HepG2 (cell line): ENCODE measurements at regions not wholly inside any gene's neighbourhood (a gene's known extent, or its start where the extent isn't known, plus 50 kb on each side); places are given as distances from the start of the nearest gene placed in this dataset.

Source experiments
- ARID4A ChIP-seq: sonication (generic); formaldehyde crosslinking; IDR thresholded peaks from 2 replicates; pipeline ENCODE4 v1.5.0; 2020; ENCODE audit warnings: mild to moderate bottlenecking, missing genetic modification reagents, borderline replicate concordance
- CBX5 ChIP-seq: sonication (generic); formaldehyde crosslinking; IDR thresholded peaks from 2 replicates; pipeline ENCODE4 v1.4.0; 2020; ENCODE audit warnings: missing genetic modification reagents, borderline replicate concordance
- KLF15 ChIP-seq: sonication (generic); formaldehyde crosslinking; IDR thresholded peaks from 2 replicates; pipeline ENCODE4 v1.8.1; 2023; ENCODE audit warnings: borderline replicate concordance, mild to moderate bottlenecking, inconsistent platforms, missing genetic modification reagents, mixed read lengths
- MBD4 ChIP-seq: IDR thresholded peaks from 2 replicates; pipeline ENCODE4 v1.6.1; 2012; ENCODE audit warnings: low read length, inconsistent platforms, borderline replicate concordance
- MEIS1 ChIP-seq: sonication (generic); formaldehyde crosslinking; IDR thresholded peaks from 2 replicates; pipeline ENCODE4 v1.9.0; 2021; ENCODE audit warnings: mild to moderate bottlenecking, missing genetic modification reagents, moderate library complexity, borderline replicate concordance
- PAXIP1 ChIP-seq: sonication (generic); formaldehyde crosslinking; conservative IDR thresholded peaks from 2 replicates; pipeline ENCODE4 v1.4.0; 2020; ENCODE audit warnings: mild to moderate bottlenecking, missing genetic modification reagents, moderate library complexity
- PCBP1 ChIP-seq: fragments of 200-400 bp; formaldehyde crosslinking; IDR thresholded peaks from 2 replicates; pipeline ENCODE4 v1.6.1; 2017; ENCODE audit warnings: mild to moderate bottlenecking, low read depth, low read length, borderline replicate concordance
- PITX1 ChIP-seq: sonication (generic); formaldehyde crosslinking; IDR thresholded peaks from 2 replicates; pipeline ENCODE4 v1.5.1; 2020; ENCODE audit warnings: mild to moderate bottlenecking, missing genetic modification reagents
- REST ChIP-seq, 2 experiments: IDR thresholded peaks; 2 replicates each; pipeline ENCODE4 v1.6.1; 2011 to 2012; ENCODE audit warnings: low read length in 2 of 2, borderline replicate concordance in 1 of 2, low read depth in 1 of 2, mild to moderate bottlenecking in 1 of 2, moderate library complexity in 1 of 2
- SETDB1 ChIP-seq: sonication (generic); formaldehyde crosslinking; IDR thresholded peaks from 2 replicates; pipeline ENCODE4 v1.5.1; 2020; ENCODE audit warnings: missing genetic modification reagents, mild to moderate bottlenecking, borderline replicate concordance
- STAT6 ChIP-seq: sonication (generic); formaldehyde crosslinking; IDR thresholded peaks from 2 replicates; pipeline ENCODE4 v1.4.0; 2020; ENCODE audit warnings: missing genetic modification reagents, mild to moderate bottlenecking, borderline replicate concordance
- TMF1 ChIP-seq: sonication (generic); formaldehyde crosslinking; IDR thresholded peaks from 2 replicates; pipeline ENCODE4 v1.8.1; 2022; ENCODE audit warnings: low read depth, missing genetic modification reagents
- ZNF674 ChIP-seq: sonication (generic); formaldehyde crosslinking; IDR thresholded peaks from 2 replicates; pipeline ENCODE4 v1.5.0; 2020; ENCODE audit warnings: low read depth, mild to moderate bottlenecking, missing genetic modification reagents
- ZNF816 ChIP-seq: sonication (generic); formaldehyde crosslinking; IDR thresholded peaks from 2 replicates; pipeline ENCODE4 v1.8.0; 2022; ENCODE audit warnings: missing genetic modification reagents, mild to moderate bottlenecking, borderline replicate concordance

- TF ChIP-seq STAT6 (CRISPR knock-in tag) (no peak), TMF1 (no peak), ARID4A (CRISPR knock-in tag) (no peak), ZNF674 (CRISPR knock-in tag) (no peak), PCBP1 (no peak), PITX1 (no peak), MBD4 (no peak), KLF15 (no peak), CBX5 (CRISPR knock-in tag) (no peak), SETDB1 (no peak), ZNF816 (CRISPR knock-in tag) (no peak), PAXIP1 (CRISPR knock-in tag) (peak; percentile 52), REST (IDR thresholded peaks at IDR 0.05; ENCODE audit: borderline replicate concordance in 1 of 2, low read depth in 1 of 2, low read length in 2 of 2) (no peak), MEIS1 (CRISPR knock-in tag) (no peak)
Measured at GRCh38 chr2:101627285-101628029, 70.0 kb upstream of the MAP4K4 start (continued).
